GOT3 (cell line): ENCODE measurements at regions not wholly inside any gene's neighbourhood (a gene's known extent, or its start where the extent isn't known, plus 50 kb on each side); places are given as distances from the start of the nearest gene placed in this dataset.
"Not testable (repeated sequence)": the region's sequence is repeated elsewhere in the genome, so short reads cannot be mapped to it uniquely, and the experiment has no call there.

Source experiments
- DNase-seq: peaks from one replicate; lab custom pipeline; 2025; ENCODE audit warnings: mixed read lengths; lab: John Stamatoyannopoulos, UW

GRCh38 chr7:50854831-50855230 lies 72.1 kb upstream of the GRB10 start:
- no peak for DNase-seq

- no peak for DNase-seq
Measured at GRCh38 chr7:50854247-50854646, 71.6 kb upstream of the GRB10 start.

DNA sequence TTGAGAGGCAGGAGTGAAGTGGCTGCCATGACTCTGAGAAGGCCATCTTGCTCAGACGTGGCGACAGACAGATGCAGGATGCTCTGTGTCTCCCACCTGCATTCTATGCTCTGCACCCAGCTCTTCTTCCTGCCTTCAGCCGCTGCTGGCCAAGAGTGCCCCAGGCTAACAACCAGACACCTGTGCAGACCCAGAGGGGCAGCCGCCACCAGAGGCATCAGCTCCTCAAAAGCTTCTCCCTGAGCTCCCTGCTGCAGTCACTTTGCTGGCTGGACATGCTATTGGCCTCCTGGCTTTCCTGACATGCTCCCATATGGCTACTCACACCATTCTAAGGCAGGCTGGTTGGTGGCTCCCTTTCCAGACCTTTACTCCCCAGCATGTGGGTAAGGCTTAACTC lies 70.6 kb upstream of the GRB10 start:
- no peak for DNase-seq

- no peak for DNase-seq
Measured at GRCh38 chr7:50852901-50853300, 70.2 kb upstream of the GRB10 start.

GRCh38 chr7:50851891-50852290 lies 69.2 kb upstream of the GRB10 start:
- DNase-seq, result no peak

DNA sequence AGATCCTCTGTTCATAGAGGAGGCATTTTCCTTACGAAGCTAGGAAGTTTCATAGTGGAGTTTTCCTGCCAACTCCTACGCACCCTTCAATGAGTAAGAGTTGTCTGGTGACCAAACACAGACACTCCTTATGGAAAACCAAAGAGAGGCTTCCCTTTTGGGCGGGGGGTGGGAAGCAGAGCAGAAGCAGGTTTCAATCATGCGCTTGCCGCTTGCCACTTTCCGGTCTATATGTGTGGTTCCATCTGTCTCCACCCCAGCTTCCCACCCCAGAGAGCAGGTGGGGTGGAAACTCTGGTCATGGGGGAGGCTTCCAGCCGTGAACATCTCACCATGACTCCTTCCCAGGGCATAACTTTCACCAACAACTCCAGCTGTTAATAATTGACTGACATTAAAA lies 68.8 kb upstream of the GRB10 start:
- DNase-seq, result no peak

DNA sequence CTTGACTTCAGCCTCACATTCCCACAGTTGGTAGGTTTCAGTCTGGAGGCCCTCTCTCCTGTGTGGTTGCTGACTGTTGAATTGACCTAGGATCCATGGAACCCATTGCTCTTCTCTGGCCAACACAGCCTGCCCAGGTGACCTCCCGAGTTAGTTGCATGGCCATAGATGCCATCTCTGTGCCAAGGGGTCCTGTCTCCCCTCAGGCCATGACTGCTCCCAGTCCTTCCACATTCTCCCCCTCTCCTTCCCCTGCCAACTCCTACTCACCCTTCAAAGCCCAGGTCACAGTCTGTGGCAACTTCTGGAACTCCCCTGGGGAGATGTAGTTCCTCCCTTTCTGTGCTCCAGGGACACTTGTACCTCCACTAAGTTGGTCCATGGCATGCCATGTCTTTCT lies 67.3 kb upstream of the GRB10 start:
- DNase-seq, result no peak

DNA sequence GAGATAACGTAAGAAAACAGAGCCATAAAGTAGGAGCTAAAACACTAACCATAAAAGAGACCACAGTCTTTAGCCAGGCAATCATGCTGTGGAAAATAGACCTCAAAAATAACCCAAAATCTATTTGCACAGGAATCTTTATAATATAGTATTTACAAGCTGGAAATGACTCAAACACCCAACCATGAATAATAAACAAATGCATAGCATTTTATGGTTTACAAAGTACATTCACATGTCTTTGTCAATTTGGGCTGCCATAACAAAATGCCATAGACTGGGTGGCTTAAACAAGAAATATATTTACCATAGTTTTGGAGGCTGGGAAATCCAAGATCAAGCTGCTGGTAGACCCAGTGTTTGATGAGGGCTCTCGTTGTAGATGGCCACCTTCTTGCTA lies 65.5 kb upstream of the GRB10 start:
- DNase-seq, result no peak

GRCh38 chr7:50844861-50845260 lies 62.2 kb upstream of the GRB10 start:
- DNase-seq, result not testable (repeated sequence)

GRCh38 chr7:50842041-50842440 lies 59.3 kb upstream of the GRB10 start:
- DNase-seq, result no peak

DNA sequence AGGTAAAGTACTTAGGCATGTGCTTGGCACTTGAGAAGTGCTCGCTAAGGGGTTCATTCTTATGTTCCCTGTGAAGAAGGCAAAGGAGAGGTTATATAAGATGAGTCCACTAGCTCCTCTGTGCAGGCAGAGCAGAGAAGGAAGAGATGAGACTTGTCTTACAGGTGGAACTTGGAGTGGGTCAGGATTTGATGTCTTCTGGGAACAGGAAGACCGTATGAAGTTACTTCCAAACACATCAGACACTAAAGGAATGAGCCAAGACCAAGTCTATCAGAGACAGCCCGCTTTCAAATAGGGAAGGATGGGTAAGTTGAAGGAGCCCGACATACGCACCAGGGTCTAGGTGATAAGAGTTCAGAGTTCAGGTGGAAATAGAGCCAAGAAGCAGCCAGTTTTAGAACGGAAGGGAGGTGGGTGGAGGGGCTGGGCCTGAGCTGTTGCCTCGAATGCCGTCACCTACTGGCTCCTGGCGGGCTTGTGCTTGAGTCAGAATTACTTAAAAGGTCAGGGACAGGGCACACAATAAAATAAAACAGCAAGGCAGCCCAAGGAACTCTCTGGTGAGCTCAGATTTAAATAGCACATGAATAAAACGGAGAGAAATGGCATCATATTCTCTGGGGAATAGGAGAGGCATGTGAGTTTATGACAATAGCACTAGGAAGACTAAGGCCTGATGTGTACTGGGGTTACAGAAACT lies 56.1 kb upstream of the GRB10 start:
- DNase-seq, result peak; percentile 35

- DNase-seq, result no peak
Measured at GRCh38 chr7:50837965-50838364, 55.3 kb upstream of the GRB10 start.

DNA sequence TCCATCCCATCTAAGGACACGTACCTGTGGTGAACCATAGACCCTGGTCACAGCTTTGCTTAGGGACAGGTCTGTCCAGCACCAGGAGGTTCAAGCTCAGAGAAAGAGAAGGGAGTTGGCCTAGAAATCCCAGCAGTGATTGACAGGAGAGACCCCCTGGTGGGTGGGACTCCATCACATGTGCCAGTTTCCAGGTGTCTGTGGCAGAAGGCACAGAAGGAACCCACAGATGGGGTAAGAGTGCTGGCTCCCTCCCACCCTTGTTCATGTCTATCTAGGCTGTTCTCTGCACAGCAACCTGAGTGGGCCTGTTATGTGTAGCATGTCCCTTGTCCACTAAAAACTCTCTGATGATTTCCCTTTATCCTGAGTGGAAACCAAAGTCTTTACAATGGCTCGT lies 54.0 kb upstream of the GRB10 start:
- DNase-seq, result no peak

GRCh38 chr7:50835156-50835555 lies 52.5 kb upstream of the GRB10 start:
- no peak for DNase-seq

DNA sequence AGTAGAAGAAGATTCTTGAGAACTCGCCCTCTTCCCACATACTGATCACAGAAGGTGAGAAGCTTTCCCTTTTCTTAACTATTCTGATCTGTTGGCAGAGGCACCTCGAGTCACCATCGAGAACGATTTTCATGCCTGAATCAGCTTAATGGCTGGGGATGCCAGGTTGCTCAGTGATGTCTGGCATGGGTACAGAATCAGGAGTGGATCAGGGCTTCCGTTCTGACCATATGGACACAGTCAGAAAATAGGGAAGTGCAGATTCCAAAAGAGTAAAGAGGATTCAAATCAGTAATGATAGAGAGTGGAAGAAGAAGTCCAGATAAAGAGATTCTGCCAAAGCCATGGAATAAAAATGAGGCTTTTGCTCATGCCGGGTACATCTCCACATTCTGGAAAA lies 52.0 kb upstream of the GRB10 start:
- no peak for DNase-seq

GRCh38 chr7:50834031-50834535 lies 51.4 kb upstream of the GRB10 start:
- DNase-seq, result no peak

DNA sequence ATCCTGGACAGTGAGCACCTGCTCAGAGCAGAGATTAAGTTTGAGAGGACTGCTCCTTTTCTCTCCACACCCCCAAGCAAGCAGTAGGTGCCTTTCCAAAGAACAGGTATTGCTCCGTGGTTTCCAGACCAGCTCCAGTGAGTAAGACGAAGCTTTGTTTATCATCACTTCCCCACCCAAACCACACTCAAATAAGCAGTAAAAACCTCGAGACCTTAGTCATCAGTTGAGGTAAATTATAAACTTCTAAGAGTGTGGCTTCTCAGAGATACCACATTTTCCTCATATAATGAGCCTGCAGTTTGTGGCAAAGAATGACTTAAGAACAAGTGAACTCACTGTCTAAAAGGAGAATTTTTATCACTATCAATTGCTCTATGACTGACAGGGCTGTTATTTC lies 50.0 kb upstream of the GRB10 start:
- DNase-seq, result no peak
